ENCODE measurements at regions not wholly inside any gene's neighbourhood (a gene's known extent, or its start where the extent isn't known, plus 50 kb on each side); places are given as distances from the start of the nearest gene placed in this dataset.

- no peak for DNase-seq (ENCODE audit: low read depth in 4 of 4, low spot score in 1 of 4)
Observed at GRCh38 chr2:192292478-192292877, 97.7 kb upstream of the TMEFF2 start.

GRCh38 chr2:192288295-192288694 lies 93.6 kb upstream of the TMEFF2 start:
- no peak for DNase-seq (ENCODE audit: low read depth in 4 of 4, low spot score in 1 of 4)

DNA sequence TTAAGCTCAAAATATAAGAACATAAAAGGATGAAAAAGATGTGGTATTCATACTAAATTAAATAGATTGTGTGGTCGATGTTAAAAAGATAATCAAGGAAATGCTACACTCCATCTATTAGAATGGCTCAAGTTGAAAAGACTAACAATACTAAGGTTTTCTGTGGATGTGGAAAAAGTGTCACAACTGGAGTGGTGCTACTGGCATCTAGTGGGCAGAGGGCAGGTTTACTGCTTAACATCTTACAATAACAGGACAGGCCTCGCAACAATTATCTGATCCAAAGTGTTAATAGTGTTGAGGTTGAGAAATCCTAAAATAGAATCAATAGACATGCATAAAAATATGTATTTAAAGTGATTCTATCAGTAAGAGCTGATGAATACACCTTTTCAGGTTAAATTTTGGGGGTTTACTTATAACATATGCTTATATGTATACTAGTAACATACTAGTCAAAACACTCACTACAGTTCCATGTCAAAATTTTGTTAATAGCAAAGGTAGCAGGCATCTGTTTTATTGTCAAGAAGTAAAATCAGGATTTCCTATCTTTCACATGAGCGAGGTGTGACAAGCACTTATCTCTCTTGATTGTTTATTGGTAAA lies 91.5 kb upstream of the TMEFF2 start:
- no peak for DNase-seq (ENCODE audit: low read depth in 4 of 4, low spot score in 1 of 4)

GRCh38 chr2:192283450-192283849 lies 88.7 kb upstream of the TMEFF2 start:
- DNase-seq (ENCODE audit: low read depth in 4 of 4, low spot score in 1 of 4): no peak

GRCh38 chr2:192278701-192279100 lies 84.0 kb upstream of the TMEFF2 start:
- DNase-seq (ENCODE audit: low read depth in 4 of 4, low spot score in 1 of 4): no peak

DNA sequence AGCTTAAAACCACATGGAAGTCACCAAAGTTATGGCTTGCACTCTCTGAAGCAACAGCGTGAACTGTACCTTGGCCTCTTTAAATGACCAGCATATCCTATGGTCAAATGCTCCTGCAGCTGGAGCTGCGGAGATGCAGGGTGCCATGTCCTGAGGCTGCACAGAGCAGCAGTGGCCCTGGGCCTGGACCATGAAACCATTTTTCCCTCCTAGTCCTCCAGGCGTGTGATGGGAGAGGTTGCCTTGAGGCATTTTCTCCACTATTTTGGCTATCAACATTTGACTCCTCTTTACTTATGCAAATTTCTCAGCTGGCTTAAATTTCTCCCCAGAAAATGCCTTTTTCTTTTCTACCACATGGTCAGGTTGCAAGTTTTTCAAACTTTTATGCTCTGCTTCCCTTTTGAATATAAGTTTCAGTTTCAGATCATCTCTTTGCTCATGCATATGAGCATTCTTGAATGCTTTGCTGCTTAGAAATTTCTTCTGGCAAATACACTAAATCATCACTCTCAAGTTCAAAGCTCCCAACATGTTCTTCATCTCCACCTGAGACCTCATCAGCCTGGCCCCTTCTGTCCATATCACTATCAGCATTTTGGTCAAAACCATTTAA lies 82.9 kb upstream of the TMEFF2 start:
- no peak for DNase-seq (ENCODE audit: low read depth in 4 of 4, low spot score in 1 of 4)

GRCh38 chr2:192275632-192276031 lies 80.9 kb upstream of the TMEFF2 start:
- DNase-seq (ENCODE audit: low read depth in 4 of 4, low spot score in 1 of 4): no peak

DNA sequence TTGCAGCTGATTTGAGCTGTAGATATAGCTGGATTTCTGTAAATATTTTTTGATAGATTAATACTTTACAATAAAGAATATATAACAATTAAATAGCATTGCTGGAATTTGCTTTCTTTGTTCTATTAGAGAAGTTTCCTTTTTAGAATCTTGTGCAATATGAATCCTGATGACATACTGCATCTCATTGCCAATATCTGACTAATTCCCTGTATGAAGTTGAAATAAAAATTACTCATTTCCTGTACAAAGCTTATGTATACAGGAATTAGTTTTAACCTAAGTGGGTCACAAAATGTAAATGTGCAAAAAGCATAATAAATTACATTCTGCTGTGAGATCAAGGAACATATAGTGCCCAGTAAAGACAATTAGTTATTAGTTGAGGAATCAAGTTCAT lies 72.8 kb upstream of the TMEFF2 start:
- no peak for DNase-seq (ENCODE audit: low read depth in 4 of 4, low spot score in 1 of 4)

- DNase-seq (ENCODE audit: low read depth in 4 of 4, low spot score in 1 of 4): no peak
Observed at GRCh38 chr2:192265751-192266150, 71.0 kb upstream of the TMEFF2 start.

- no peak for DNase-seq (ENCODE audit: low read depth in 4 of 4, low spot score in 1 of 4)
Observed at GRCh38 chr2:192254444-192254843, 59.7 kb upstream of the TMEFF2 start.

GRCh38 chr2:192253692-192254091 lies 59.0 kb upstream of the TMEFF2 start:
- no peak for DNase-seq (ENCODE audit: low read depth in 4 of 4, low spot score in 1 of 4)

- no peak for DNase-seq (ENCODE audit: low read depth in 4 of 4, low spot score in 1 of 4)
Observed at GRCh38 chr2:192250961-192251360, 56.2 kb upstream of the TMEFF2 start.

DNA sequence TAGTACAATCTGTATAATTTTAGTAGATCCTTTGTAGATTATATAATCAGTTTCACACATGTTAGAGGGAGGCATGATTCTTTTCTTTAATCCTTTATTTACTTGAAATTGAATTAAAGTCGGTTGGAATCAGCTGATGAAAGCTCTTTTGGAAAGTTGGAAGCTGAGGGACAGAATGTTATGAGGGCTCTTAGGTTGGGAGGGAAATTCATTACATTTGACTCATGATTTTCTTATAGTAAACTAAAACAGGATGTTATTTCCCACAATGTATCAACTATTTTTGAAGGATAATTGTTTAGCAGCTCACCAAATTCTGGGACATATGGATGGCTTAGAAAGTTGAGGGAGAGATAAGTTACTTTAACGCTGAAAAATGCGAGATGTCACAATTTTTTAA lies 52.7 kb upstream of the TMEFF2 start:
- no peak for DNase-seq (ENCODE audit: low read depth in 4 of 4, low spot score in 1 of 4)

DNA sequence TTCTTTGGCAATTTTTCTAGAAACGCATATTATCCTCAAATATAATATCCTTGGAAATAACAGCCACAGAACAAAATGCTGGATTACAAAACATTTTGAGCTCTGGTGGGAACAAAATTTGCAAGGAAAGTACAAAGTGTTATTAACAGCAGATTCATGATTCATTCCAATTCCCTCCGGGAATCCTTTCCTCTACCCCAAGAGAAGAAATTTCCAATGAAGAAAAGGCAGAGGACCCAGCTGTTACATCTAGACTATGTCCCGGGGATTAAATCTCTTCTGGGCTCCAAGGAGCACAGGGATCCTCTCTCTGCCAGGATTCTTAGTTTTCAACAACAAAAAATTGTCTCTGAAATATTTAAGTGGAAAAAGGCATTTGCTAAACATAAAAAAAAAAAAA lies 51.6 kb upstream of the TMEFF2 start:
- DNase-seq (ENCODE audit: low read depth in 4 of 4, low spot score in 1 of 4): no peak

DNA sequence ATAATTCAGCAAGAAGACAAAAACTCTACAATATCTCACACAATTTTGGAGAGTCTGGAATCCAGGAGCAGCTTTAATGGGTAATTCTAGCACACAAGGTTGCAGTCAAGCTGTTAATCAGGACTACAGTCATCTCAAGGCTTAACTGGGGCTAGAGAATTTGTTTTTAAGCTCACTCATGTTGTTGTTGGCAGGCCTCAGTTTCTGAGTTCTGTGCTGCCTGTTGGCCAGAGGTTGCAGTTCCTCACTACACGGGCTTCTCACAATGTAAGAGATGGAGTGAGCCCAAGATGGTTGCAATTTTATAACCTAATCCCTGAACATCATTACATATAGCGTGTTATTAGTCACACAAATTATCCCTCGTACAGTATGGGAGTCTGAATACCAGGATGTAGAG lies 50.6 kb upstream of the TMEFF2 start:
- no peak for DNase-seq (ENCODE audit: low read depth in 4 of 4, low spot score in 1 of 4)
